Loucy (cell line): ENCODE measurements at regions not wholly inside any gene's neighbourhood (a gene's known extent, or its start where the extent isn't known, plus 50 kb on each side); places are given as distances from the start of the nearest gene placed in this dataset.
A peak's percentile ranks its signal among the peaks of the same experiment; 100 is the strongest.
"Not testable (repeated sequence)": the region's sequence is repeated elsewhere in the genome, so short reads cannot be mapped to it uniquely, and the experiment has no call there.

ENCODE experiments used
- H2AFZ ChIP-seq: fragments of 200-600 bp; sonication (generic); 2 replicates; pipeline ENCODE4 v1.6.0; 2016; ENCODE audit warnings: antibody characterized with exemption, mild to moderate bottlenecking, low read length, moderate library complexity
- H3F3A ChIP-seq: fragments of 200-600 bp; 2 replicates; pipeline ENCODE4 v1.6.0; 2016; ENCODE audit warnings: antibody characterized with exemption, low read depth, mild to moderate bottlenecking
- H3K27me3 ChIP-seq: fragments of 200-600 bp; sonication (generic); 2 replicates; pipeline ENCODE4 v1.6.1; 2014; ENCODE audit warnings: low read length, mild to moderate bottlenecking; ENCODE audit not compliant: insufficient read depth, poor library complexity, severe bottlenecking
- H3K36me3 ChIP-seq: fragments of 200-600 bp; sonication (generic); 2 replicates; pipeline ENCODE4 v1.6.1; 2016; ENCODE audit warnings: low read length; ENCODE audit not compliant: insufficient read depth
- H3K4me1 ChIP-seq: fragments of 200-600 bp; sonication (generic); 2 replicates; pipeline ENCODE4 v1.5.1; 2014; ENCODE audit warnings: low read length, mild to moderate bottlenecking; ENCODE audit not compliant: insufficient read depth, poor library complexity, severe bottlenecking
- H3K4me2 ChIP-seq: fragments of 200-600 bp; sonication (generic); 2 replicates; pipeline ENCODE4 v1.6.0; 2014; ENCODE audit warnings: antibody characterized with exemption, low read length, low read depth, mild to moderate bottlenecking; ENCODE audit not compliant: poor library complexity, severe bottlenecking
- H3K4me3 ChIP-seq: fragments of 200-600 bp; sonication (generic); 2 replicates; pipeline ENCODE4 v1.5.1; 2014; ENCODE audit warnings: low read length, mild to moderate bottlenecking, mixed read lengths; ENCODE audit not compliant: poor library complexity, severe bottlenecking
- H3K79me2 ChIP-seq: fragments of 200-600 bp; sonication (generic); 2 replicates; pipeline ENCODE4 v1.6.1; 2014; ENCODE audit warnings: low read length; ENCODE audit not compliant: insufficient read depth
- H3K9ac ChIP-seq: fragments of 200-600 bp; sonication (generic); 2 replicates; pipeline ENCODE4 v1.6.0; 2014; ENCODE audit warnings: mild to moderate bottlenecking, low read depth, low read length, moderate library complexity; ENCODE audit not compliant: poor library complexity, severe bottlenecking
- H3K9me2 ChIP-seq: fragments of 200-600 bp; sonication (generic); replicated peaks from 2 replicates; pipeline ENCODE4 v1.6.1; 2016; ENCODE audit warnings: low read depth, low read length, mixed read lengths
- H3K9me3 ChIP-seq: fragments of 200-600 bp; sonication (generic); 2 replicates; pipeline ENCODE4 v1.6.1; 2014; ENCODE audit warnings: mild to moderate bottlenecking, antibody characterized with exemption, low read length, low read depth; ENCODE audit not compliant: insufficient read depth
- H4K20me1 ChIP-seq: fragments of 200-600 bp; sonication (generic); 2 replicates; pipeline ENCODE4 v1.6.0; 2014; ENCODE audit warnings: antibody characterized with exemption, low read length, mild to moderate bottlenecking; ENCODE audit not compliant: insufficient read depth, poor library complexity, severe bottlenecking
- CTCF ChIP-seq: fragments of 200-600 bp; sonication (generic); conservative IDR thresholded peaks from 2 replicates; pipeline ENCODE4 v1.5.1; 2014; ENCODE audit warnings: mild to moderate bottlenecking, antibody characterized with exemption, low read length
- EZH2phosphoT487 ChIP-seq: fragments of 200-600 bp; IDR thresholded peaks from 2 replicates; pipeline ENCODE4 v1.6.1; 2018; ENCODE audit warnings: antibody characterized with exemption, mild to moderate bottlenecking, moderate library complexity, borderline replicate concordance

GRCh38 chr1:191508239-191508638, 650.0 kb upstream of the RGS18 start:
- H3K27me3 ChIP-seq = no peaks in the 10 kb centered on the region
- H3K36me3 ChIP-seq = no peaks in the 10 kb centered on the region
- no peaks in the 10 kb centered on the region for H3F3A ChIP-seq
- TF ChIP-seq EZH2phosphoT487 = no peak
- TF ChIP-seq CTCF = no peak
- H3K9me2 ChIP-seq = no peaks in the 10 kb centered on the region
- no peaks in the 10 kb centered on the region for H3K79me2 ChIP-seq
- H2AFZ ChIP-seq = no peak overlapping the region
- H3K4me2 ChIP-seq = no peak overlapping the region
- no peaks in the 10 kb centered on the region for H3K9me3 ChIP-seq
- H3K9ac ChIP-seq = no peak overlapping the region
- no peaks in the 10 kb centered on the region for H3K4me1 ChIP-seq
- no peaks in the 10 kb centered on the region for H4K20me1 ChIP-seq
- H3K4me3 ChIP-seq = no peak overlapping the region

GRCh38 chr1:191511480-191511879, 646.8 kb upstream of the RGS18 start:
- not testable (repeated sequence) for H3F3A ChIP-seq, H3K36me3 ChIP-seq, H4K20me1 ChIP-seq, H3K9me3 ChIP-seq, H3K9me2 ChIP-seq, H3K27me3 ChIP-seq, H2AFZ ChIP-seq, H3K9ac ChIP-seq, H3K4me2 ChIP-seq, H3K4me3 ChIP-seq, H3K79me2 ChIP-seq, H3K4me1 ChIP-seq

DNA sequence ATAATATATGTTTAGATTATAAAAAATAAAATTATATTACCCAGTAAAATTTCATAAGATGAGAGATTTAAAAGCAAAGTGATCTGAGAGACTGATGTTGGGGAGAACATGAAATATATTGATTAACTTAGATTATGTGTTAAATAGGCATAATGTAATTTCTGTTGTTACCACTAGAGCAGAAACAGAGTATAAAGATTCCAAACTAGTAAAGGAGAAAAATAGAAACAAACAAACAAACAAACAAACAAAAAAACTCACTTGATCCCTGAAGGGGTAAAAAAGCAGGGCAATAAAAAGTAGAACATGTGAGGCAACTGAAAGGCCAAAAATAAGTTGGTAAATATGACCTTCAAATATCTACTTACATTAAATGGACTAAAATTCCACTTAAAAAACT, 640.4 kb upstream of the RGS18 start:
- TF ChIP-seq EZH2phosphoT487 (no peak), CTCF (0 out of 2 replicates have a peak, but pooled peaks have one; percentile 21)
- no peaks in the 10 kb centered on the region for H3K9me3 ChIP-seq
- no peak overlapping the region for H2AFZ ChIP-seq
- no peak overlapping the region for H3K9ac ChIP-seq
- no peaks in the 10 kb centered on the region for H3K79me2 ChIP-seq
- H3K27me3 ChIP-seq = no peaks in the 10 kb centered on the region
- no peaks in the 10 kb centered on the region for H4K20me1 ChIP-seq
- no peaks in the 10 kb centered on the region for H3F3A ChIP-seq
- no peaks in the 10 kb centered on the region for H3K9me2 ChIP-seq
- H3K36me3 ChIP-seq = no peaks in the 10 kb centered on the region
- H3K4me3 ChIP-seq = no peak overlapping the region
- no peak overlapping the region for H3K4me2 ChIP-seq
- no peaks in the 10 kb centered on the region for H3K4me1 ChIP-seq

- no peaks in the 10 kb centered on the region for H3K4me1 ChIP-seq
- H3K9me3 ChIP-seq = no peaks in the 10 kb centered on the region
- no peaks in the 10 kb centered on the region for H4K20me1 ChIP-seq
- H2AFZ ChIP-seq = no peak overlapping the region
- no peaks in the 10 kb centered on the region for H3K36me3 ChIP-seq
- H3K9ac ChIP-seq = no peak overlapping the region
- no peaks in the 10 kb centered on the region for H3K27me3 ChIP-seq
- no peak overlapping the region for H3K4me3 ChIP-seq
- no peaks in the 10 kb centered on the region for H3K9me2 ChIP-seq
- H3F3A ChIP-seq = no peaks in the 10 kb centered on the region
- H3K4me2 ChIP-seq = no peak overlapping the region
- H3K79me2 ChIP-seq = no peaks in the 10 kb centered on the region
- TF ChIP-seq EZH2phosphoT487 (no peak), CTCF (no peak)
These were observed 638.7 kb upstream of the RGS18 start for GRCh38 chr1:191519519-191519918.
